Spinal cord (tissue), 9 donors: ENCODE measurements at regions not wholly inside any gene's neighbourhood (a gene's known extent, or its start where the extent isn't known, plus 50 kb on each side); places are given as distances from the start of the nearest gene placed in this dataset.
"Not testable (repeated sequence)": the region's sequence is repeated elsewhere in the genome, so short reads cannot be mapped to it uniquely, and the experiment has no call there.

Experiments
- DNase-seq, 6 donors: peaks; one replicate each; pipeline versions ENCODE4 v3.0.0 to v3.0.0-alpha.2; 2013 to 2015; ENCODE audit warnings: low spot score in 6 of 6, low read depth in 4 of 6
- H3K27ac ChIP-seq: one replicate; pipeline ENCODE4 v1.5.1; 2013; ENCODE audit warnings: low read depth, low read length, control low read depth
- H3K27me3 ChIP-seq: one replicate; pipeline ENCODE4 v1.6.1; 2013; ENCODE audit warnings: low read length; ENCODE audit not compliant: control insufficient read depth, insufficient read depth
- H3K36me3 ChIP-seq: one replicate; pipeline ENCODE4 v1.6.1; 2013; ENCODE audit warnings: low read length; ENCODE audit not compliant: control insufficient read depth, insufficient read depth
- H3K4me1 ChIP-seq: one replicate; pipeline ENCODE4 v1.6.1; 2013; ENCODE audit warnings: low read length; ENCODE audit not compliant: control insufficient read depth, insufficient read depth
- H3K4me3 ChIP-seq: one replicate; pipeline ENCODE4 v1.5.1; 2013; ENCODE audit warnings: low read depth, low read length, control low read depth
- H3K9me3 ChIP-seq: one replicate; pipeline ENCODE4 v1.6.1; 2013; ENCODE audit warnings: low read length; ENCODE audit not compliant: control insufficient read depth, insufficient read depth
- WGBS: methylation state at CpG from one replicate; pipeline ENCODE4 v1.1.5; 2013; ENCODE audit warnings: missing lambda C conversion rate; ENCODE audit not compliant: insufficient coverage; 5-methylcytosine and 5-hydroxymethylcytosine counted together
- donor health status: healthy.

- not testable (repeated sequence) for H3K4me3 ChIP-seq, H3K4me1 ChIP-seq, H3K36me3 ChIP-seq, H3K9me3 ChIP-seq, H3K27me3 ChIP-seq, H3K27ac ChIP-seq, DNase-seq
Observed at GRCh38 chr1:177869011-177869410, 100.8 kb downstream of the SEC16B start.

DNA sequence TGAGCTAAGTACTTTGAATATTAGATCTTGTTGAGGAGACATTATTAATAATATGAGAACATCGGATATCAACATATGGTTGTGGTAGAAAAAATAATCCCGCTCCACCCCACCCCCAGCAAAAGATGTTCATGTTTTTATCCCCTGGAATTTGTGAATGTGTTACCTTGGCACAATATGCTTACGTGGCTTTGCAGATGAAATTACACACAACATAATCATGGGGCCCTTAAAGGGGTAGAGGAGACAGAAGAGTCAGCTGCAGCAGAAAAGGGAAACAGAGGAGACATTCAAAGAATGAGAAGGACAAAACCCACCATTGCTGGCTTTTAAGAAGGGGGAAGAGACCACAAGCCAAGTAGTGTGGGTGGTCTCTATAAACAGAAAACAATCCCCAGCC, 104.1 kb downstream of the SEC16B start:
- no peak for DNase-seq
- Histone ChIP-seq H3K9me3 (no peaks in the 10 kb centered on the region), H3K4me1 (no peaks in the 10 kb centered on the region), H3K4me3 (no peak overlapping the region), H3K36me3 (no peaks in the 10 kb centered on the region), H3K27ac (no peak overlapping the region), H3K27me3 (no peaks in the 10 kb centered on the region)
- no CpG with 5 or more reads among the region's 3 CpGs for WGBS

DNA sequence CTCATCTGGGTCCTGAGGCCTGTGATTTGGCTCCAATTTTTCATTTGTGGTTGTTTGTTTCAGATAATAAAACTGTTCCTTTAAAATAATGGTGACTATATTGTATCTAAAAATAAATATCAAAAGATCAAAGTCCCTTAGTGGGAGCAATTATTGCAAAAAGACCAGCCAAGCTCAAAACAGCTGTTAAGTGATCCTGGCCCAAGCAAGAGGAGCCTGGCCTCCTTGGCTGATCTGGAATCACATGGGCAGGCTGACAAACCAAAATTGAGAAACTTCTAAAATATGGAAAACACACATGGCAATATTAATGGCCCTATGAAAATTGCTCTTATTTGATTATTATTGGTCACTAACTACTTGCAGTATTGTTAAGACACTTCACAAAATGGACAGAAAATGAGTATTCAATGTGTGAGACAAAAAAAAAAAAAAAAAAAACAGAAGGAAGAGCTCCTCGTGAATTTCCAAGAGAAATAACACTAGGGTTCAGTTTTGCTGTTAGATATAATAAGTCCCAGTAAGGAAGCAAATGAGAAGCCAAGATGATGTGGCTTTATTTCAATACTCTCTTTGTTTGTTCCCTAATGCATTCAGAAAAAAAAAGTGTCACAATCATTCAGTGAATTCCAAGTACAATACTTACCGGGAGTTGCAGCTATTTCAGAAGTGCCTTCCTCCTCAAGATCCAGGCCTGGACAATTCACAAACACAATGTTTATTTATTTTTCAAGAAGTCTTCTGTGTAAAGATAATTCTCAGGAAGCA, 105.1 kb downstream of the SEC16B start:
- Histone ChIP-seq H3K4me1 (no peaks in the 10 kb centered on the region), H3K36me3 (no peaks in the 10 kb centered on the region), H3K27ac (peak overlapping the region; percentile 26), H3K4me3 (no peak overlapping the region), H3K27me3 (no peaks in the 10 kb centered on the region), H3K9me3 (no peaks in the 10 kb centered on the region)
- DNase-seq = peak in 1 of 6 donors; percentile 52
- WGBS = no CpG with 5 or more reads among the region's 2 CpGs

- Histone ChIP-seq H3K27ac (no peak overlapping the region), H3K9me3 (no peaks in the 10 kb centered on the region), H3K4me1 (no peaks in the 10 kb centered on the region), H3K4me3 (no peak overlapping the region), H3K27me3 (no peaks in the 10 kb centered on the region), H3K36me3 (no peaks in the 10 kb centered on the region)
- no peak for DNase-seq
- 100% methylated on average over 2 of the region's 4 CpGs for WGBS
Observed at GRCh38 chr1:177863796-177864195, 106.1 kb downstream of the SEC16B start.

DNA sequence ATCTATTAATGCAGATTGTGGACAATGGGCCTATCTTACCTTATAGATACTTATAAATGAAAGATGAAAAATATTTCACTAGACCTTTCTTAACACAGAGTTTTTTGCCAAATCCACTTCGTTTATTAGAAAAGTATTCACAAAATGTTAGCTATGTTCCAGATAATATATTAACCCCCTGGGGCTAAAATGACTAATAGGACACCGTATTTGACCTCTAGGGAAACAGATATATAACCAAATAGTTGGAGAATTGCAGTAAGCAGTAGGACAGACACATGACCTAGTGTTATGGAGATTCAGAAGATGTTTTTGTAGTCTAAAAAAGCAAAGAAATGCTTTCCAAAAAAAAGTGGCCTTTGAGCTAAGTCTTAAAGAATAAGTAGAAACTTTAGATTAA, 106.9 kb downstream of the SEC16B start:
- Histone ChIP-seq H3K36me3 (no peaks in the 10 kb centered on the region), H3K4me1 (peaks cover 8% of the 10 kb centered on the region), H3K9me3 (no peaks in the 10 kb centered on the region), H3K4me3 (no peak overlapping the region), H3K27ac (no peak overlapping the region), H3K27me3 (no peaks in the 10 kb centered on the region)
- no CpG with 5 or more reads among the region's 2 CpGs for WGBS
- no peak for DNase-seq

GRCh38 chr1:177859572-177859971, 110.3 kb downstream of the SEC16B start:
- peaks cover 11% of the 10 kb centered on the region for H3K4me1 ChIP-seq
- no peaks in the 10 kb centered on the region for H3K27me3 ChIP-seq
- H3K27ac ChIP-seq = no peak overlapping the region
- no peak overlapping the region for H3K4me3 ChIP-seq
- H3K9me3 ChIP-seq = no peaks in the 10 kb centered on the region
- no CpG with 5 or more reads among the region's 2 CpGs for WGBS
- H3K36me3 ChIP-seq = no peaks in the 10 kb centered on the region
- DNase-seq = no peak

DNA sequence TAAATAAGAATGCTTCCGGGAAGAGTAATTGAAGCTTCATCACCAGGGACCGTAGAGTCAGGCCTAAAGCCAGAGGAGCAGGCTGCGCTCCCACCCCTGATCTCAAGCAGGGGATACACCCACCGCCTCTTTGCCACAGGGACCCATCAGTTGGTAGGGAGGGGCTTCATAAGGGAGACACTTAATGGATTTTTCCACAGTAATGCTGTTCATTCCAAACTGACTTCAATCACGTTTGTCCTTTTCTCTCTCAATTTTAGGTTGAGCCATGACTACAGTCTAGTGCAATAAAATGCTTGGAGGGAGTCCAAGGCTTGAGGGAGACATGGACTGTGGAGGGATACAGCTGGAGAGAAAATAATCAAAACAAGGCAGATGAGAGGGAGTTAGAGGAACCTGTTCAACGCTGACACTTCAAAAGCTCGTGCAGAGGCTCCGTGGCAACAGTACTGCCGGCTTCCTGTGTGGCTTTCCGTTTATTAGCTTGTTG, 111.5 kb downstream of the SEC16B start:
- peak overlapping the region; percentile 48 for H3K27ac ChIP-seq
- DNase-seq = peak; percentile 38 to 86 (median 58)
- H3K4me3 ChIP-seq = no peak overlapping the region
- no peaks in the 10 kb centered on the region for H3K9me3 ChIP-seq
- H3K4me1 ChIP-seq = peaks cover 11% of the 10 kb centered on the region
- H3K36me3 ChIP-seq = no peaks in the 10 kb centered on the region
- 18% methylated on average over 2 of the region's 10 CpGs for WGBS
- H3K27me3 ChIP-seq = no peaks in the 10 kb centered on the region

DNA sequence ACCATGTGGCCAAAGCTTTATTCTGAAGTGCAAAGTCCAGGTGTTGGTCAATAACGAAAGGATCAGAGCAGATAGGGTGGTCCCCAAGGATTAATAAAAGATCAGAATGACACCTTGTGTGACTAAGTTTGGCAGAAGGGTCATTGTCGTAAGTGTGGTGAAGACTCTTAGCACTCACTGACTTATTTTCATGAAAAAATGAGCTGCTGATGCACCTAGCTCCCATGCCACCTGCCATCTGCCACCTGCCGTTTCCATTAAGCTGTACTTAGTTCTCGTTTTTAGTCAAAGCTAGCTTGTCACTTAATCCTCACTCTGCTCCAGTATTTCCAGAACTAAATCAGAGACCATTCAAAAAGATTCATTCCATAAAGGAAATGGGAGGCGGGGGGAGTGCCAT, 112.6 kb downstream of the SEC16B start:
- 80% methylated on average over 2 of the region's 5 CpGs for WGBS
- Histone ChIP-seq H3K27ac (no peak overlapping the region), H3K4me1 (peaks cover 11% of the 10 kb centered on the region), H3K36me3 (no peaks in the 10 kb centered on the region), H3K9me3 (no peaks in the 10 kb centered on the region), H3K27me3 (no peaks in the 10 kb centered on the region), H3K4me3 (no peak overlapping the region)
- no peak for DNase-seq

DNA sequence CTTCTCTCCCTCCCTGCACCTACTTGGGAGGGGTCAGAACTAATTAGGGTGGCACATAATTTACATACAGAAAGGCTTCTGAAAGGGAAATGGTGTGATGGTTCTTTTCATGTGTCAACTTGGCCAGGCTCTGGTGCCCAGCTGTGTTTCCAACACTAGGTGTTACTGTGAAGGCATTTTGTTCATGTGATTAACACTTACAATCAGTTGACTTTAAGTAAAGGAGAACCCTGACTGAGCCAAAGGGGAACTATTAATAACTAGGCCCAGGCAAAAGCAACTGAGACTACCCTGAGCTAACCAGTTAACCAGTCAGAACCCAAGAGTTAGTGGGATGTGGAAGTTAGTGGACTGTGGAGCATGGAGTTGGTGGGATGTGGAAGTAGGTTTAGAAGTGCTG, 114.9 kb downstream of the SEC16B start:
- H3K4me1 ChIP-seq = peaks cover 11% of the 10 kb centered on the region
- no peaks in the 10 kb centered on the region for H3K36me3 ChIP-seq
- H3K9me3 ChIP-seq = no peaks in the 10 kb centered on the region
- H3K27ac ChIP-seq = no peak overlapping the region
- no peak for DNase-seq
- H3K27me3 ChIP-seq = no peaks in the 10 kb centered on the region
- no peak overlapping the region for H3K4me3 ChIP-seq

DNA sequence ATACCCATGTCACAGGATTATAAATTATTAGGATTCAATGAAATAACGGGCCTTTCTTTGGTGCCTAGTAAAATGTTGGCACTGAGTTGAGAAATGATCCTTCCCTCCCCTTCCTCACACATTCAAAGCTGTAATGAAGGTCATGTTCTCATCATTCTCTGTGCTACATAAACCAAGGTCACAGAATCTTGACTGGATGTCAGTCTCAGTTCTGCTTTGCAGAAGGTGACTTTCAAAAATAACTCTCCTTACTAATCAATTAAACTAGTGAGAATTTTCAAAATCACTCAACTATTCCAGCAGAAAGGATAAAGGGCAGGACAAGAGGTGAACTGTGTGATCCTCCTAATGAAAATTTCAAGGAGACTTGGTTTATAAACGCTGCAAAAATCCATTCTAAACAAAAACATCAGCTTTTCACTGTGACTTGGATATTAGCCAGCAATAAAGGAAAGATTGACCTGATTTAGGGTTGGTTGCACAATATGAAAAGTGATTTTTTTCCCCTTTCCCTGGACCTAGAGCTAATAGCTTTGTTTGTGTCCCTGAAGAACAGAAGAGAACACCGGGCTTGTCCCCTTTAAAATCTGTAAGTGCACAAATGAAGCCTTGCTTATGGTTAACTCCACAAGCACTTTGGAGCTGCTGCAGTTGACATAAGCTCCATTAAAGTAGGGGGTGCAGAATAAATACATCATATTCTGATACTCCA, 120.1 kb downstream of the SEC16B start:
- H3K4me3 ChIP-seq = no peak overlapping the region
- H3K36me3 ChIP-seq = no peaks in the 10 kb centered on the region
- H3K27ac ChIP-seq = no peak overlapping the region
- no CpG with 5 or more reads among the region's 3 CpGs for WGBS
- H3K9me3 ChIP-seq = no peaks in the 10 kb centered on the region
- no peaks in the 10 kb centered on the region for H3K27me3 ChIP-seq
- H3K4me1 ChIP-seq = no peaks in the 10 kb centered on the region
- DNase-seq = no peak
